ENCODE measurements at regions not wholly inside any gene's neighbourhood (a gene's known extent, or its start where the extent isn't known, plus 50 kb on each side); places are given as distances from the start of the nearest gene placed in this dataset.

DNA sequence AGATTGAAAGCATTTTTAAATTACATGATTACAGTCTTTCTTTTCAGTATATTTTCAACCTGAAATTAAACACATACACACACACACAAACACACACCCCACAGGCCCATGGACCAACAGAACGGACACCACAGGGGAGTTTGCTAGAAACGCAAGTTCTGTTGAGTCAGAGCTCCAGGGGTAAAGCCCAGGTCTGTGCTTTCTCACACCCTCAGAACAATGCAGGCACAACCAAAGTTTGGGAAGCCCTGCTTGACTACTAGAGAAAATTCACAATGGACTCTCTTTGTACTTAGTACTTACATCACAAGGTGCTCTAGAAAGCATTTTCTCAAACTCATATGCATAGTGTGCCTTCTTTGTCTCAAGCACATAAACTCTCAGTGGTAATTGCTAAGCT, 704.0 kb upstream of the IGFBP3 start:
- TF ChIP-seq POLR2A (IDR thresholded peaks at IDR 0.05; ENCODE audit: low read depth, low read length) (no peak), SPI1 (IDR thresholded peaks at IDR 0.05; ENCODE audit: low read depth, low read length) (no peak)
